ENCODE measurements at regions not wholly inside any gene's neighbourhood (a gene's known extent, or its start where the extent isn't known, plus 50 kb on each side); places are given as distances from the start of the nearest gene placed in this dataset.

GRCh38 chr21:20739421-20739820 lies 258.8 kb upstream of the NCAM2 start:
- TF ChIP-seq CTCF (IDR thresholded peaks at IDR 0.05) (no peak), POLR2A (IDR thresholded peaks at IDR 0.05) (no peak)

Measured in gastroesophageal sphincter (tissue), 3 donors.